Heart left ventricle (tissue), 13 donors: ENCODE measurements at regions not wholly inside any gene's neighbourhood (a gene's known extent, or its start where the extent isn't known, plus 50 kb on each side); places are given as distances from the start of the nearest gene placed in this dataset.

Experiments used
- CTCF ChIP-seq, 12 donors: fragments of 200-600 bp; sonication (generic) in 4 of 12; IDR thresholded peaks; one replicate each; pipeline versions ENCODE4 v1.5.0 to v1.8.0; 2018 to 2022; ENCODE audit warnings: antibody characterized with exemption in 12 of 12, mild to moderate bottlenecking in 5 of 12
- POLR2A ChIP-seq, 2 donors: fragments of 450-650 bp; IDR thresholded peaks; one replicate each; pipeline ENCODE4 v1.6.1; 2017; ENCODE audit warnings: antibody characterized with exemption in 2 of 2, mild to moderate bottlenecking in 2 of 2, moderate library complexity in 2 of 2
- donor health status: ischemic (EF 13 %, LVEDD 7.1; RV severe dilation, severe dysfunction).
- donor health status: DM: no; HTN: yes; CAD: no.
- donor health status: DM: no; HTN: no; CAD: no.
- donor health status: ischemic (EF 25% LVEDD 6.9; RV normal size, moderate dysfunction).
- donor health status: ischemic (EF 25% LVEDD 5.7; RV mildly dilated, moderate dysfunction).
- donor health status: ischemic (EF 35%, LVEDD 5.7; RV mildly dilated, moderate dysfunction).
- donor health status: nonischemic (EF 11% LVEDD 7.7; RV severe dilation, severe dysfunction).
- donor health status: DM: yes; HTN: yes; CAD: no.
- donor health status: PGD.
- donor health status: ischemic (EF 29% LVEDD 5.4; RV normal size, mild dysfunction).
- donor health status: nonischemic (EF 23%, LVEDD 6.1; RV moderate dilation, normal function).

- TF ChIP-seq CTCF (IDR thresholded peaks at IDR 0.05) (no peak), POLR2A (IDR thresholded peaks at IDR 0.05) (no peak)
Measured at GRCh38 chr3:22966349-22966748, 236.8 kb upstream of the UBE2E2 start.
